Endothelial cell of umbilical vein (primary cell): ENCODE measurements at regions not wholly inside any gene's neighbourhood (a gene's known extent, or its start where the extent isn't known, plus 50 kb on each side); places are given as distances from the start of the nearest gene placed in this dataset.

ENCODE experiments used
- BruUV-seq: library from RNA; stranded (reverse); fragments of 400-500 nt; replicated peaks from 2 replicates; lab custom pipeline; 2021; lab: Mats Ljungman, UMichigan
- CTCF ChIA-PET: fragments of 300-600, 350-600 bp; sonication (Branson Sonifier 250); formaldehyde crosslinking; loops from one replicate; lab custom pipeline; 2021; ENCODE audit warnings: antibody characterized with exemption, inconsistent platforms; lab: Charles Lee
- POLR2A ChIA-PET: fragments of 300-600, 350-600 bp; sonication (Branson Sonifier 250); formaldehyde crosslinking; loops from one replicate; lab custom pipeline; 2021; ENCODE audit warnings: antibody characterized with exemption, inconsistent platforms; lab: Charles Lee
- DNase-seq: peaks from one replicate; pipeline ENCODE4 v3.0.0-alpha.2; 2011; ENCODE audit warnings: low read depth, low spot score
- FAIRE-seq: peaks from 2 replicates; lab custom pipeline; 2011; peaks lifted over from hg19 to GRCh38; lab: Jason Lieb, UNC
- H2AFZ ChIP-seq: 2 replicates; pipeline ENCODE4 v1.6.0; 2012; ENCODE audit warnings: low read depth, low read length, control low read depth, inconsistent platforms
- H3K27ac ChIP-seq: 2 replicates; pipeline ENCODE4 v1.5.1; 2011; ENCODE audit warnings: low read depth, mild to moderate bottlenecking, control low read depth, low read length, moderate library complexity; ENCODE audit not compliant: insufficient read depth
- H3K27me3 ChIP-seq, 2 experiments: 2 replicates each; pipeline versions ENCODE4 v1.6.0 to v1.6.1; 2011; ENCODE audit warnings: low read length in 2 of 2, mixed read lengths in 1 of 2; ENCODE audit not compliant: control insufficient read depth in 2 of 2, insufficient read depth in 2 of 2
- H3K36me3 ChIP-seq, 2 experiments: 2 replicates in 1 of 2; 3 replicates in 1 of 2; pipeline ENCODE4 v1.5.1; 2011; ENCODE audit warnings: low read length in 2 of 2, mild to moderate bottlenecking in 1 of 2, moderate library complexity in 1 of 2; ENCODE audit not compliant: control insufficient read depth in 2 of 2, insufficient read depth in 2 of 2; ENCODE audit errors: extremely low read depth in 1 of 2
- H3K4me1 ChIP-seq: 3 replicates; pipeline ENCODE4 v1.5.1; 2011; ENCODE audit warnings: mild to moderate bottlenecking, low read length; ENCODE audit not compliant: control insufficient read depth, insufficient read depth; ENCODE audit errors: extremely low read depth
- H3K4me2 ChIP-seq: 2 replicates; pipeline ENCODE4 v1.6.1; 2011; ENCODE audit warnings: low read length, control low read depth, mixed read lengths; ENCODE audit not compliant: insufficient read depth
- H3K4me3 ChIP-seq, 3 experiments: fragments of 200-600 bp in 1 of 3; sonication (generic), shearing (Covaris generic) in 1 of 3; replicated peaks in 1 of 3; 2 replicates each; pipeline ENCODE4 v1.5.1; 2011 to 2016; ENCODE audit warnings: control low read depth in 3 of 3, low read length in 3 of 3, mild to moderate bottlenecking in 2 of 3, inconsistent platforms in 1 of 3, low read depth in 1 of 3, moderate library complexity in 1 of 3; ENCODE audit not compliant: insufficient read depth in 1 of 3
- H3K79me2 ChIP-seq: 2 replicates; pipeline ENCODE4 v1.6.0; 2012; ENCODE audit warnings: low read length, inconsistent platforms; ENCODE audit not compliant: control insufficient read depth, insufficient read depth
- H3K9ac ChIP-seq: replicated peaks from 2 replicates; pipeline ENCODE3; 2011; ENCODE audit warnings: low read length, control low read depth; ENCODE audit not compliant: insufficient read depth; ENCODE audit errors: extremely low read depth
- H3K9me1 ChIP-seq: replicated peaks from 3 replicates; pipeline ENCODE4 v1.6.0; 2011; ENCODE audit warnings: mild to moderate bottlenecking, low read length; ENCODE audit not compliant: control insufficient read depth, insufficient read depth; ENCODE audit errors: extremely low read depth
- H3K9me3 ChIP-seq: replicated peaks from 2 replicates; pipeline ENCODE4 v1.5.1; 2012; ENCODE audit warnings: low read length, inconsistent platforms; ENCODE audit not compliant: control insufficient read depth, insufficient read depth
- H4K20me1 ChIP-seq: replicated peaks from 2 replicates; pipeline ENCODE3; 2011; ENCODE audit warnings: mild to moderate bottlenecking, low read length; ENCODE audit not compliant: control insufficient read depth, insufficient read depth; ENCODE audit errors: extremely low read depth
- EZH2 ChIP-seq: IDR thresholded peaks from 2 replicates; pipeline ENCODE4 v1.6.1; 2012; ENCODE audit warnings: borderline replicate concordance, low read depth, mild to moderate bottlenecking, moderate library complexity, low read length, inconsistent platforms; ENCODE audit not compliant: severe bottlenecking
- FOS ChIP-seq: IDR thresholded peaks from 2 replicates; pipeline ENCODE4 v1.6.1; 2011; ENCODE audit warnings: mild to moderate bottlenecking, low read length, moderate library complexity, borderline replicate concordance; ENCODE audit not compliant: insufficient read depth
- JUN ChIP-seq: IDR thresholded peaks from 2 replicates; pipeline ENCODE4 v1.6.1; 2011; ENCODE audit warnings: borderline replicate concordance, low read depth; ENCODE audit not compliant: insufficient read length, insufficient read depth
- MYC ChIP-seq: IDR thresholded peaks from one replicate; pipeline ENCODE4 v1.6.1; 2011; ENCODE audit warnings: mild to moderate bottlenecking, low read depth, low read length
- POLR2A ChIP-seq: IDR thresholded peaks from 2 replicates; pipeline ENCODE4 v1.6.1; 2012; ENCODE audit warnings: low read depth, mild to moderate bottlenecking, control low read depth, low read length
- dilution Hi-C: fragments of 300-500 bp; cut with MboI; formaldehyde crosslinking; loops from one replicate; pipeline ENCODE4 v1.15.0; 2019; ENCODE audit warnings: low sequenced_read_pairs; ENCODE audit not compliant: extremely low pct_ligation_motif_present
- intact Hi-C: fragments of 100-400 bp; cut with micrococcal nuclease; formaldehyde crosslinking; loops from one replicate; pipeline ENCODE4 v1.10.0; 2022
- TF ChIP-seq, protein P1 (sequence below): IDR thresholded peaks from 2 replicates; pipeline ENCODE4 v1.6.1; 2011; ENCODE audit not compliant: insufficient read depth, insufficient read length
- TF ChIP-seq, protein P2 (sequence below), 2 donors: IDR thresholded peaks; 1 replicate in 1 of 2; 2 replicates in 1 of 2; pipeline ENCODE4 v1.5.1; 2011; ENCODE audit warnings: low read length in 2 of 2, mild to moderate bottlenecking in 2 of 2, moderate library complexity in 2 of 2, control low read depth in 1 of 2, inconsistent platforms in 1 of 2, low read depth in 1 of 2; ENCODE audit not compliant: insufficient read depth in 1 of 2; ENCODE audit errors: extremely low read depth in 1 of 2

DNA sequence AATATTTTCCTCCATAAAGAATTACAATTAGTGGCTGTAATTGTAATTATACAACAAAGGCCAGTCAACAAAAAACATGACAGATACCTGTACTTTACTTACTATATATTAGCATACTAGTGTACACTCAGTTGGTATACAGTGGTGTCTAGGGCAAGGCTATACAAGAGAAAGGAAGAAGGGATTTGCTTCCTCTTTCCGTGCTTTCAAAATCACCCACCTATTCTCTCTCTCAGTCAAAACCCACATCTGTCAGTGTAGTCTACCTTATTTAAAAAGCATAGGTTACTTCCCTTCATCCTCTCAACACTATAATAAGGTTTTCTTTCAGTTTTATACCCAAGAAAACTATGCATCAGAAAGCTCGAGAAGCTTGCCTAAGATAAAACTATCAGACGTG lies 355.8 kb upstream of the NR5A2 start:
- Histone ChIP-seq H3K9me1 (no peaks in the 10 kb centered on the region), H3K27ac (no peak overlapping the region), H3K36me3 (no peaks in the 10 kb centered on the region), H3K79me2 (no peaks in the 10 kb centered on the region), H3K9ac (no peak overlapping the region), H3K27me3 (no peaks in the 10 kb centered on the region), H3K4me3 (no peak overlapping the region), H2AFZ (no peak overlapping the region), H3K4me1 (no peaks in the 10 kb centered on the region), H4K20me1 (no peaks in the 10 kb centered on the region), H3K9me3 (no peaks in the 10 kb centered on the region), H3K4me2 (no peak overlapping the region)
- DNase-seq (no peak), FAIRE-seq (no peak)
- TF ChIP-seq EZH2 (no peak), FOS (no peak), MYC (no peak), POLR2A (no peak), JUN (no peak)
- TF ChIP-seq, protein P1, sequence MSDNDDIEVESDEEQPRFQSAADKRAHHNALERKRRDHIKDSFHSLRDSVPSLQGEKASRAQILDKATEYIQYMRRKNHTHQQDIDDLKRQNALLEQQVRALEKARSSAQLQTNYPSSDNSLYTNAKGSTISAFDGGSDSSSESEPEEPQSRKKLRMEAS: no peak
- TF ChIP-seq, protein P2, sequence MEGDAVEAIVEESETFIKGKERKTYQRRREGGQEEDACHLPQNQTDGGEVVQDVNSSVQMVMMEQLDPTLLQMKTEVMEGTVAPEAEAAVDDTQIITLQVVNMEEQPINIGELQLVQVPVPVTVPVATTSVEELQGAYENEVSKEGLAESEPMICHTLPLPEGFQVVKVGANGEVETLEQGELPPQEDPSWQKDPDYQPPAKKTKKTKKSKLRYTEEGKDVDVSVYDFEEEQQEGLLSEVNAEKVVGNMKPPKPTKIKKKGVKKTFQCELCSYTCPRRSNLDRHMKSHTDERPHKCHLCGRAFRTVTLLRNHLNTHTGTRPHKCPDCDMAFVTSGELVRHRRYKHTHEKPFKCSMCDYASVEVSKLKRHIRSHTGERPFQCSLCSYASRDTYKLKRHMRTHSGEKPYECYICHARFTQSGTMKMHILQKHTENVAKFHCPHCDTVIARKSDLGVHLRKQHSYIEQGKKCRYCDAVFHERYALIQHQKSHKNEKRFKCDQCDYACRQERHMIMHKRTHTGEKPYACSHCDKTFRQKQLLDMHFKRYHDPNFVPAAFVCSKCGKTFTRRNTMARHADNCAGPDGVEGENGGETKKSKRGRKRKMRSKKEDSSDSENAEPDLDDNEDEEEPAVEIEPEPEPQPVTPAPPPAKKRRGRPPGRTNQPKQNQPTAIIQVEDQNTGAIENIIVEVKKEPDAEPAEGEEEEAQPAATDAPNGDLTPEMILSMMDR (IDR thresholded peaks at IDR 0.05; ENCODE audit: extremely low read depth in 1 of 2, insufficient read depth in 1 of 2, low read depth in 1 of 2, low read length in 2 of 2): no peak
- CTCF ChIA-PET: no interaction called here
- dilution Hi-C loops (no loop called here), intact Hi-C loops (no loop called here)
- BruUV-seq: no TSS peak
- POLR2A ChIA-PET: no interaction called here
